Small intestine (tissue), 7 donors: ENCODE measurements at regions not wholly inside any gene's neighbourhood (a gene's known extent, or its start where the extent isn't known, plus 50 kb on each side); places are given as distances from the start of the nearest gene placed in this dataset.

ENCODE experiments used
- DNase-seq, 2 donors: peaks; one replicate each; pipeline versions ENCODE4 v3.0.0 to v3.0.0-alpha.2; 2013
- FAIRE-seq: peaks from 2 replicates; lab custom pipeline; 2012; peaks lifted over from hg19 to GRCh38; lab: Jason Lieb, UNC
- H3K27ac ChIP-seq, 3 donors: one replicate each; pipeline ENCODE4 v1.5.1; 2013; ENCODE audit warnings: low read length in 2 of 3, mild to moderate bottlenecking in 2 of 3, control low read depth in 1 of 3, inconsistent platforms in 1 of 3, low read depth in 1 of 3, moderate library complexity in 1 of 3
- H3K27me3 ChIP-seq, 3 donors: one replicate each; pipeline ENCODE4 v1.6.1; 2013; ENCODE audit warnings: low read length in 3 of 3, inconsistent platforms in 1 of 3; ENCODE audit not compliant: control insufficient read depth in 3 of 3, insufficient read depth in 3 of 3
- H3K36me3 ChIP-seq, 3 donors: one replicate each; pipeline ENCODE4 v1.6.1; 2013; ENCODE audit warnings: low read length in 3 of 3, inconsistent platforms in 1 of 3, low read depth in 1 of 3, mild to moderate bottlenecking in 1 of 3, moderate library complexity in 1 of 3; ENCODE audit not compliant: control insufficient read depth in 3 of 3, insufficient read depth in 2 of 3
- H3K4me1 ChIP-seq, 3 donors: one replicate each; pipeline ENCODE4 v1.6.1; 2013; ENCODE audit warnings: low read length in 2 of 3, inconsistent platforms in 1 of 3, low read depth in 1 of 3, mild to moderate bottlenecking in 1 of 3, moderate library complexity in 1 of 3; ENCODE audit not compliant: control insufficient read depth in 3 of 3, insufficient read depth in 2 of 3
- H3K4me3 ChIP-seq, 3 donors: one replicate each; pipeline ENCODE4 v1.5.1; 2013; ENCODE audit warnings: low read length in 3 of 3, control low read depth in 1 of 3, inconsistent platforms in 1 of 3, low read depth in 1 of 3, mild to moderate bottlenecking in 1 of 3, moderate library complexity in 1 of 3
- H3K9me3 ChIP-seq, 2 donors: one replicate each; pipeline ENCODE4 v1.6.1; 2013; ENCODE audit warnings: low read depth in 1 of 2, low read length in 1 of 2; ENCODE audit not compliant: control insufficient read depth in 2 of 2, insufficient read depth in 1 of 2
- WGBS, 3 donors: extraction: QIAGEN DNeasy Blood & Tissue Kit; methylation state at CpG; one replicate each; pipeline ENCODE4 v1.1.7; 2013; 5-methylcytosine and 5-hydroxymethylcytosine counted together
- donor health status: healthy with polysubstance abuse.
- donor health status: control.
- donor health status: control.
- donor health status: Bipolar disorder and iron deficiency.
- donor health status: healthy.

GRCh38 chr3:180409170-180409569 lies 192.8 kb upstream of the TTC14 start:
- no peak for FAIRE-seq
- no peak for DNase-seq

DNA sequence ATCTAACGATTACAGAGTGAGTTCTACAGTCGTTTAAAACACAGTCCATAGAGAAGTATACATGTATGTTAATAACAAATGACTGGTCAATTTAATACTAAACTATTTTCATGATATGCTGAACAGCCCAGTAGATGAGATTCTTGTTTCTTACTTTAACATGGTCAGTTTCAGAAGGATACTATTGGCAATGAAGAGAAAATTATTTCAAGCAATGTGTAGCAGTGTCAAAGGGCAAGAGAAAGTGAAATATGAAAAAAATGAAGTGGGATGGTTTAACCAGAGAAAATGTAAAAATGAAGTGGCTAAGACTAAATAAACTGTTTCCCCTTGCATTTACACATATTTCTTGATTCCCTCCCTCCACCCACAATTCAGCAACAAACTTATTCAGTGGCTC lies 192.1 kb upstream of the TTC14 start:
- Histone ChIP-seq H3K36me3 (no peaks in the 10 kb centered on the region), H3K4me3 (no peak overlapping the region), H3K9me3 (no peaks in the 10 kb centered on the region), H3K27ac (no peak overlapping the region), H3K27me3 (no peaks in the 10 kb centered on the region), H3K4me1 (no peaks in the 10 kb centered on the region)
- FAIRE-seq (no peak), DNase-seq (no peak)
- 66 to 68% (median 67%) methylated on average over 2 of the region's 2 CpGs for WGBS, 3 donors

More at GRCh38 chr3:180409170-180409569, 192.8 kb upstream of the TTC14 start:
- Histone ChIP-seq H3K4me3 (no peak overlapping the region), H3K4me1 (no peaks in the 10 kb centered on the region), H3K9me3 (no peaks in the 10 kb centered on the region), H3K36me3 (no peaks in the 10 kb centered on the region), H3K27ac (no peak overlapping the region), H3K27me3 (no peaks in the 10 kb centered on the region)

GRCh38 chr3:180414157-180414556 lies 187.8 kb upstream of the TTC14 start:
- DNase-seq, result no peak
- Histone ChIP-seq H3K4me1 (no peaks in the 10 kb centered on the region), H3K36me3 (no peaks in the 10 kb centered on the region), H3K9me3 (no peaks in the 10 kb centered on the region), H3K4me3 (no peak overlapping the region), H3K27ac (no peak overlapping the region), H3K27me3 (no peaks in the 10 kb centered on the region)
- FAIRE-seq, result no peak

DNA sequence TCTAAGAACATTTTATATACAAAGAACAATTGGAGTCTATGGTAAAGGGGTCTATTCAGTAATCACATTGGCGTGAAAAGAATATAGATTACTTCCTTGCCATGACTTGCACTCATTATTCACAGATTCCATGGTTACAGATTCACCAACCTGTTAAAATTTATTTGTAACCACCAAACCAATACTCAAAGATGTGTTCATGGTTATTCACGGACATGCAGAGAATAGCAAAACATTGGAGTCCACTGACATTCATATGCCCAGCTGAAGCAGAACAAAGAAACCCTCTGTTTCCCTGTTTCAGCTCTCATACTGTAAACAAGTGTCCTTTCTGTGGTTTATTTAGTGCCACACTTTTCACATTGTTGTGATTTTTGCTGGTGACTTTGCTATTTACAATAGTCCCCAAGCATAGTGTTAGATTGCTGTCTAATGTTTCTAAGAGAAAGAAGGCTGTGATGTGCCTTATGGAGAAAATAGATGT lies 185.8 kb upstream of the TTC14 start:
- H3K36me3 ChIP-seq, result no peaks in the 10 kb centered on the region
- H3K9me3 ChIP-seq, result no peaks in the 10 kb centered on the region
- FAIRE-seq, result no peak
- DNase-seq, result no peak
- 46 to 54% (median 53%) methylated on average over 2 of the region's 2 CpGs for WGBS, 3 donors
- no peaks in the 10 kb centered on the region for H3K4me1 ChIP-seq
- no peaks in the 10 kb centered on the region for H3K27me3 ChIP-seq
- no peak overlapping the region for H3K4me3 ChIP-seq
- H3K27ac ChIP-seq, result no peak overlapping the region

- H3K4me3 ChIP-seq, result no peak overlapping the region
- FAIRE-seq (no peak), DNase-seq (no peak)
- no peak overlapping the region for H3K27ac ChIP-seq
- no peaks in the 10 kb centered on the region for H3K4me1 ChIP-seq
- H3K9me3 ChIP-seq, result no peaks in the 10 kb centered on the region
- H3K27me3 ChIP-seq, result no peaks in the 10 kb centered on the region
- H3K36me3 ChIP-seq, result no peaks in the 10 kb centered on the region
These were observed 184.7 kb upstream of the TTC14 start for GRCh38 chr3:180417241-180417640.

DNA sequence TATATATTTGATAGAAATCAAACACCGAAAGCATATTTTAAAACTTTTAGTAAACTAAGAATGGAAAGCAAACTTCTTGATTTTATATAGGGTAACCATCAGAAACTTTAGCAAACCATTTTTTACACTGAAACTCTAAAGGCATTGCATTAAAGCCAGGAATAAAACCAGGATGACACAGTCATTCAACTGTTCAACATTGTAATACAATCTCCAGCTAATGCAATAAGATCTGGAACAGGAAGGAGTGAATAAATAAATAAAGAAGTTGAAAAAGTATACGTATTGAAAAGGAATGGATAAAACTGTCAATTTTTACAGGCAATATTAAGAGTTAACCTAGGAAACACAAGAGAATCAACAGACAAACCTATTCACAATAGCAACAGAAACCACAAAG lies 181.9 kb upstream of the TTC14 start:
- H3K27me3 ChIP-seq, result no peaks in the 10 kb centered on the region
- no peaks in the 10 kb centered on the region for H3K4me1 ChIP-seq
- no peaks in the 10 kb centered on the region for H3K36me3 ChIP-seq
- 81 to 90% (median 86%) methylated on average over 2 of the region's 2 CpGs for WGBS, 3 donors
- H3K4me3 ChIP-seq, result no peak overlapping the region
- DNase-seq (no peak), FAIRE-seq (no peak)
- H3K9me3 ChIP-seq, result peaks cover 0 to 2% of the 10 kb centered on the region in 2 donors
- H3K27ac ChIP-seq, result no peak overlapping the region

GRCh38 chr3:180420804-180421203 lies 181.2 kb upstream of the TTC14 start:
- Histone ChIP-seq H3K4me3 (no peak overlapping the region), H3K27me3 (no peaks in the 10 kb centered on the region), H3K27ac (no peak overlapping the region), H3K9me3 (peaks cover 0 to 2% of the 10 kb centered on the region in 2 donors), H3K4me1 (no peaks in the 10 kb centered on the region), H3K36me3 (no peaks in the 10 kb centered on the region)
- DNase-seq (no peak), FAIRE-seq (no peak)
- 58 to 73% (median 63%) methylated on average over 2 of the region's 2 CpGs for WGBS, 3 donors

- Histone ChIP-seq H3K9me3 (peaks cover 0 to 2% of the 10 kb centered on the region in 2 donors), H3K27ac (no peak overlapping the region), H3K27me3 (no peaks in the 10 kb centered on the region), H3K4me3 (no peak overlapping the region), H3K4me1 (no peaks in the 10 kb centered on the region), H3K36me3 (no peaks in the 10 kb centered on the region)
- no peak for DNase-seq
- no peak for FAIRE-seq
- 42 to 60% (median 43%) methylated on average over 2 of the region's 2 CpGs for WGBS, 3 donors
These were observed 180.7 kb upstream of the TTC14 start for GRCh38 chr3:180421221-180421620.

DNA sequence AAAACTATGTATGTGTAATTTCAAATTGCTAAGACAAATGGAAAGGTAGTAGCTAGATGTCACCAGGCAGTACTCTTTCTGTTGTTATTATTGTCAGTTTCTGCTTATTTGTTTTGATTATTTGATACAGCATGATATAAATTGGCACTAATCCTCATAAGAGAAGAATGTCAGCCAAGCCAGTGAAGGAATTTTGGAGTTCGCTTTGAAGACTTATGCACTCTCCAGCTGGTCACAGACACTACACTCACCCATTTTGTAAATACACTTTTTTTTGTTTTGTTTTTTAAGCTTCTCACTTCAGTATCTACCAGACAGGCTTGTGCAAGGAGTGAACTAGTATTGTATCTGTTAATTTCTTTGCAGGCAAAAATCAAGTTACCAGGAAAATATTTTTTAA lies 180.2 kb upstream of the TTC14 start:
- H3K9me3 ChIP-seq, result peaks cover 0 to 2% of the 10 kb centered on the region in 2 donors
- FAIRE-seq (no peak), DNase-seq (no peak)
- no peaks in the 10 kb centered on the region for H3K36me3 ChIP-seq
- H3K27me3 ChIP-seq, result no peaks in the 10 kb centered on the region
- 78 to 100% (median 82%) methylated on average over 1 of the region's 1 CpG for WGBS, 3 donors
- H3K4me1 ChIP-seq, result no peaks in the 10 kb centered on the region
- H3K27ac ChIP-seq, result no peak overlapping the region
- H3K4me3 ChIP-seq, result no peak overlapping the region
